ENCODE measurements at regions not wholly inside any gene's neighbourhood (a gene's known extent, or its start where the extent isn't known, plus 50 kb on each side); places are given as distances from the start of the nearest gene placed in this dataset.

GRCh38 chr21:38567970-38568360 is 69.7 kb upstream of the ERG start:
- Histone ChIP-seq H3K36me3 (ENCODE audit: insufficient read depth in 1 of 2, low read depth in 1 of 2) (no peaks in the 10 kb centered on the region), H3K27me3 (ENCODE audit: insufficient read depth in 3 of 3, low read length in 2 of 3) (peaks cover 4 to 15% (median 5%) of the 10 kb centered on the region in 3 donors), H3K9me3 (no peaks in the 10 kb centered on the region), H3K27ac (no peak overlapping the region), H3K4me1 (no peaks in the 10 kb centered on the region), H3K4me3 (no peak overlapping the region)
- no peak for ATAC-seq
- no peak for DNase-seq
- WGBS, 3 donors = 37 to 52% (median 38%) methylated on average over 7 of the region's 7 CpGs
- intact Hi-C loops (cut with DNase I) = no loop called here
- no peak for TF ChIP-seq CTCF (IDR thresholded peaks at IDR 0.05)

GRCh38 chr21:38569733-38570132 is 71.5 kb upstream of the ERG start:
- DNase-seq = no peak
- Histone ChIP-seq H3K27me3 (ENCODE audit: insufficient read depth in 3 of 3, low read length in 2 of 3) (peaks cover 2 to 13% (median 4%) of the 10 kb centered on the region in 3 donors), H3K9me3 (no peaks in the 10 kb centered on the region), H3K4me1 (no peaks in the 10 kb centered on the region), H3K4me3 (no peak overlapping the region), H3K27ac (no peak overlapping the region), H3K36me3 (ENCODE audit: insufficient read depth in 1 of 2, low read depth in 1 of 2) (no peaks in the 10 kb centered on the region)
- WGBS, 3 donors = 92 to 97% (median 92%) methylated on average over 1 of the region's 1 CpG
- no peak for TF ChIP-seq CTCF (IDR thresholded peaks at IDR 0.05)
- ATAC-seq = no peak
- intact Hi-C loops (cut with DNase I) = no loop called here

- 20 to 33% (median 25%) methylated on average over 6 of the region's 6 CpGs for WGBS, 3 donors
- peaks cover 2 to 7% (median 4%) of the 10 kb centered on the region in 3 donors for H3K27me3 ChIP-seq (ENCODE audit: insufficient read depth in 3 of 3, low read length in 2 of 3)
These were observed 72.3 kb upstream of the ERG start for GRCh38 chr21:38570596-38570995.

GRCh38 chr21:38574895-38575575 is 76.8 kb upstream of the ERG start:
- intact Hi-C loops (cut with DNase I) = no loop called here
- WGBS, 3 donors = 65 to 72% (median 68%) methylated on average over 9 of the region's 9 CpGs
- DNase-seq (no peak), ATAC-seq (no peak)
- Histone ChIP-seq H3K4me3 (no peak overlapping the region), H3K27ac (no peak overlapping the region), H3K9me3 (no peaks in the 10 kb centered on the region), H3K4me1 (no peaks in the 10 kb centered on the region), H3K27me3 (ENCODE audit: insufficient read depth in 3 of 3, low read length in 2 of 3) (peaks cover 0 to 2% (median 0%) of the 10 kb centered on the region in 3 donors), H3K36me3 (ENCODE audit: insufficient read depth in 1 of 2, low read depth in 1 of 2) (no peaks in the 10 kb centered on the region)
- TF ChIP-seq CTCF (IDR thresholded peaks at IDR 0.05) = no peak

More at GRCh38 chr21:38570596-38570995, 72.3 kb upstream of the ERG start:
- ATAC-seq = no peak
- H3K36me3 ChIP-seq (ENCODE audit: insufficient read depth in 1 of 2, low read depth in 1 of 2) = no peaks in the 10 kb centered on the region
- no peaks in the 10 kb centered on the region for H3K4me1 ChIP-seq
- TF ChIP-seq CTCF (IDR thresholded peaks at IDR 0.05) = no peak
- no peak overlapping the region for H3K4me3 ChIP-seq
- DNase-seq = no peak
- intact Hi-C loops (cut with DNase I) = no loop called here
- no peak overlapping the region for H3K27ac ChIP-seq
- H3K9me3 ChIP-seq = no peaks in the 10 kb centered on the region

- no peak overlapping the region for H3K4me3 ChIP-seq
- H3K4me1 ChIP-seq = no peaks in the 10 kb centered on the region
- ATAC-seq = no peak
- 72 to 82% (median 76%) methylated on average over 5 of the region's 5 CpGs for WGBS, 3 donors
- peaks cover 0 to 2% (median 2%) of the 10 kb centered on the region in 3 donors for H3K27me3 ChIP-seq (ENCODE audit: insufficient read depth in 3 of 3, low read length in 2 of 3)
- H3K27ac ChIP-seq = no peak overlapping the region
- no peaks in the 10 kb centered on the region for H3K9me3 ChIP-seq
- TF ChIP-seq CTCF (IDR thresholded peaks at IDR 0.05) = no peak
- no peaks in the 10 kb centered on the region for H3K36me3 ChIP-seq (ENCODE audit: insufficient read depth in 1 of 2, low read depth in 1 of 2)
- DNase-seq = no peak
- intact Hi-C loops (cut with DNase I) = no loop called here
These were observed 79.6 kb upstream of the ERG start for GRCh38 chr21:38577887-38578286.
